ENCODE measurements at regions not wholly inside any gene's neighbourhood (a gene's known extent, or its start where the extent isn't known, plus 50 kb on each side); places are given as distances from the start of the nearest gene placed in this dataset.
"Not testable (repeated sequence)": the region's sequence is repeated elsewhere in the genome, so short reads cannot be mapped to it uniquely, and the experiment has no call there.

GRCh38 chrX:89811440-89811839 lies 110.3 kb upstream of the TGIF2LX start:
- TF ChIP-seq CTCF (IDR thresholded peaks at IDR 0.05; ENCODE audit: low read length); EZH2 (IDR thresholded peaks at IDR 0.05; ENCODE audit: borderline replicate concordance, low read length): not testable (repeated sequence)

Measured in OCI-LY1 (cell line).